CD4-positive, CD25-positive, alpha-beta regulatory T cell (primary cell): ENCODE measurements at regions not wholly inside any gene's neighbourhood (a gene's known extent, or its start where the extent isn't known, plus 50 kb on each side); places are given as distances from the start of the nearest gene placed in this dataset.

ENCODE experiments used
- ATAC-seq, 2 donors: fragments of 150-1000 bp; cut with Tn5 transposase; one replicate each; pipeline ENCODE4 v1.10.0; 2021; ENCODE audit warnings: low read depth in 2 of 2, moderate number of reproducible peaks in 2 of 2, moderate library complexity in 1 of 2
- DNase-seq, 3 donors: peaks; one replicate each; pipeline versions ENCODE4 v3.0.0 to v3.0.0-alpha.2; 2012 to 2022; ENCODE audit warnings: mixed read lengths in 1 of 3
- H3K27ac ChIP-seq: one replicate; pipeline ENCODE4 v1.7.0; 2013; ENCODE audit warnings: mild to moderate bottlenecking, low read length; ENCODE audit not compliant: insufficient read depth, poor library complexity, severe bottlenecking
- H3K27me3 ChIP-seq: one replicate; pipeline ENCODE4 v1.7.0; 2013; ENCODE audit warnings: low read length; ENCODE audit not compliant: control insufficient read depth, insufficient read depth
- H3K36me3 ChIP-seq: one replicate; pipeline ENCODE4 v1.7.0; 2013; ENCODE audit warnings: mild to moderate bottlenecking, low read length, moderate library complexity; ENCODE audit not compliant: control insufficient read depth, insufficient read depth
- H3K4me1 ChIP-seq: 2 replicates; pipeline ENCODE4 v1.7.0; 2013; ENCODE audit warnings: mild to moderate bottlenecking, low read length; ENCODE audit not compliant: insufficient read depth, control insufficient read depth, poor library complexity, severe bottlenecking
- H3K4me3 ChIP-seq: one replicate; pipeline ENCODE4 v1.7.0; 2013; ENCODE audit warnings: low read depth, mild to moderate bottlenecking, low read length, moderate library complexity
- H3K9me3 ChIP-seq, 2 experiments: 1 replicate in 1 of 2; 2 replicates in 1 of 2; pipeline ENCODE4 v1.7.0; 2013; ENCODE audit warnings: low read length in 2 of 2, mild to moderate bottlenecking in 1 of 2, moderate library complexity in 1 of 2; ENCODE audit not compliant: control insufficient read depth in 2 of 2
- H3K27ac Mint-ChIP-seq, 3 donors: one replicate each; pipeline ENCODE4 v1.8.0; 2020 to 2022; ENCODE audit warnings: mild to moderate bottlenecking in 3 of 3, mixed read lengths in 3 of 3, moderate library complexity in 2 of 3
- H3K27me3 Mint-ChIP-seq: one replicate; pipeline ENCODE4 v1.8.0; 2022; ENCODE audit warnings: mild to moderate bottlenecking, mixed read lengths
- H3K36me3 Mint-ChIP-seq: one replicate; pipeline ENCODE4 v1.8.0; 2020; ENCODE audit warnings: mixed read lengths
- H3K4me1 Mint-ChIP-seq, 4 donors: one replicate each; pipeline ENCODE4 v1.8.0; 2020 to 2022; ENCODE audit warnings: mixed read lengths in 4 of 4, mild to moderate bottlenecking in 1 of 4
- H3K4me3 Mint-ChIP-seq, 4 donors: one replicate each; pipeline ENCODE4 v1.8.0; 2020 to 2022; ENCODE audit warnings: mild to moderate bottlenecking in 4 of 4, mixed read lengths in 4 of 4, moderate library complexity in 3 of 4
- H3K9me3 Mint-ChIP-seq, 7 donors: one replicate each; pipeline ENCODE4 v1.8.0; 2020 to 2022; ENCODE audit warnings: mixed read lengths in 7 of 7, mild to moderate bottlenecking in 3 of 7, moderate library complexity in 2 of 7

- Histone ChIP-seq H3K27ac (no peak overlapping the region), H3K4me3 (no peak overlapping the region), H3K9me3 (no peaks in the 10 kb centered on the region), H3K4me1 (peaks cover 7% of the 10 kb centered on the region), H3K27me3 (no peaks in the 10 kb centered on the region), H3K36me3 (no peaks in the 10 kb centered on the region)
- Mint-ChIP-seq H3K4me1 (peaks cover 0 to 31% (median 18%) of the 10 kb centered on the region in 4 donors), H3K27me3 (peaks cover 4% of the 10 kb centered on the region), H3K27ac (no peak overlapping the region), H3K36me3 (no peaks in the 10 kb centered on the region), H3K9me3 (no peaks in the 10 kb centered on the region), H3K4me3 (no peak overlapping the region)
- DNase-seq, result no peak
- ATAC-seq, result no peak
These were observed 67.6 kb upstream of the RAP2B start for GRCh38 chr3:153094386-153094785.

- DNase-seq, result no peak
- Mint-ChIP-seq H3K36me3 (no peaks in the 10 kb centered on the region), H3K4me3 (no peak overlapping the region), H3K4me1 (peaks cover 0 to 31% (median 18%) of the 10 kb centered on the region in 4 donors), H3K27me3 (peaks cover 4% of the 10 kb centered on the region), H3K9me3 (no peaks in the 10 kb centered on the region), H3K27ac (no peak overlapping the region)
- no peaks in the 10 kb centered on the region for H3K27me3 ChIP-seq
- no peak overlapping the region for H3K27ac ChIP-seq
- no peak for ATAC-seq
- peaks cover 7% of the 10 kb centered on the region for H3K4me1 ChIP-seq
- H3K9me3 ChIP-seq, result no peaks in the 10 kb centered on the region
- no peaks in the 10 kb centered on the region for H3K36me3 ChIP-seq
- H3K4me3 ChIP-seq, result no peak overlapping the region
These were observed 66.6 kb upstream of the RAP2B start for GRCh38 chr3:153095441-153095840.

GRCh38 chr3:153096731-153097131 lies 65.3 kb upstream of the RAP2B start:
- Mint-ChIP-seq H3K4me1 (peaks cover 0 to 18% (median 9%) of the 10 kb centered on the region in 4 donors), H3K9me3 (no peaks in the 10 kb centered on the region), H3K36me3 (no peaks in the 10 kb centered on the region), H3K27ac (no peak overlapping the region), H3K27me3 (peaks cover 4% of the 10 kb centered on the region), H3K4me3 (no peak overlapping the region)
- DNase-seq, result no peak
- Histone ChIP-seq H3K4me1 (no peaks in the 10 kb centered on the region), H3K27me3 (no peaks in the 10 kb centered on the region), H3K9me3 (no peaks in the 10 kb centered on the region), H3K4me3 (no peak overlapping the region), H3K27ac (no peak overlapping the region), H3K36me3 (no peaks in the 10 kb centered on the region)
- no peak for ATAC-seq

GRCh38 chr3:153097213-153097612 lies 64.8 kb upstream of the RAP2B start:
- DNase-seq (no peak), ATAC-seq (no peak)
- H3K4me1 Mint-ChIP-seq, result peaks cover 0 to 13% (median 9%) of the 10 kb centered on the region in 4 donors
- H3K9me3 Mint-ChIP-seq, result peaks cover 0 to 1% (median 0%) of the 10 kb centered on the region in 7 donors
- Histone ChIP-seq H3K9me3 (no peaks in the 10 kb centered on the region), H3K36me3 (no peaks in the 10 kb centered on the region), H3K4me3 (no peak overlapping the region), H3K27me3 (no peaks in the 10 kb centered on the region), H3K4me1 (no peaks in the 10 kb centered on the region), H3K27ac (no peak overlapping the region)
- no peaks in the 10 kb centered on the region for H3K36me3 Mint-ChIP-seq
- peaks cover 4% of the 10 kb centered on the region for H3K27me3 Mint-ChIP-seq
- no peak overlapping the region for H3K27ac Mint-ChIP-seq
- H3K4me3 Mint-ChIP-seq, result no peak overlapping the region

GRCh38 chr3:153099131-153099530 lies 62.9 kb upstream of the RAP2B start:
- Histone ChIP-seq H3K36me3 (no peaks in the 10 kb centered on the region), H3K4me3 (no peak overlapping the region), H3K27ac (no peak overlapping the region), H3K27me3 (no peaks in the 10 kb centered on the region), H3K4me1 (no peaks in the 10 kb centered on the region), H3K9me3 (no peaks in the 10 kb centered on the region)
- H3K4me1 Mint-ChIP-seq, result peaks cover 0 to 3% (median 3%) of the 10 kb centered on the region in 4 donors
- ATAC-seq (no peak), DNase-seq (no peak)
- peaks cover 0 to 1% (median 0%) of the 10 kb centered on the region in 7 donors for H3K9me3 Mint-ChIP-seq
- H3K27ac Mint-ChIP-seq, result no peak overlapping the region
- no peak overlapping the region for H3K4me3 Mint-ChIP-seq
- H3K27me3 Mint-ChIP-seq, result no peaks in the 10 kb centered on the region
- no peaks in the 10 kb centered on the region for H3K36me3 Mint-ChIP-seq

- H3K27ac ChIP-seq, result no peak overlapping the region
- no peaks in the 10 kb centered on the region for H3K9me3 ChIP-seq
- H3K4me3 Mint-ChIP-seq, result no peak overlapping the region
- ATAC-seq, result no peak
- no peaks in the 10 kb centered on the region for H3K36me3 Mint-ChIP-seq
- no peaks in the 10 kb centered on the region for H3K27me3 ChIP-seq
- H3K4me3 ChIP-seq, result no peak overlapping the region
- H3K4me1 ChIP-seq, result no peaks in the 10 kb centered on the region
- peaks cover 0 to 1% (median 0%) of the 10 kb centered on the region in 7 donors for H3K9me3 Mint-ChIP-seq
- H3K27me3 Mint-ChIP-seq, result no peaks in the 10 kb centered on the region
- no peak for DNase-seq
- H3K4me1 Mint-ChIP-seq, result no peaks in the 10 kb centered on the region
- H3K27ac Mint-ChIP-seq, result no peak overlapping the region
- H3K36me3 ChIP-seq, result no peaks in the 10 kb centered on the region
These were observed 58.5 kb upstream of the RAP2B start for GRCh38 chr3:153103406-153103945.

GRCh38 chr3:153110041-153110440 lies 52.0 kb upstream of the RAP2B start:
- no peak overlapping the region for H3K4me3 ChIP-seq
- no peaks in the 10 kb centered on the region for H3K27me3 ChIP-seq
- H3K27ac Mint-ChIP-seq, result peak overlapping the region in 1 of 3 donors; percentile 62
- H3K4me3 Mint-ChIP-seq, result no peak overlapping the region
- H3K9me3 Mint-ChIP-seq, result peaks cover 0 to 2% (median 0%) of the 10 kb centered on the region in 7 donors
- H3K9me3 ChIP-seq, result no peaks in the 10 kb centered on the region
- H3K4me1 ChIP-seq, result no peaks in the 10 kb centered on the region
- H3K36me3 Mint-ChIP-seq, result no peaks in the 10 kb centered on the region
- H3K36me3 ChIP-seq, result no peaks in the 10 kb centered on the region
- no peak overlapping the region for H3K27ac ChIP-seq
- peaks cover 5% of the 10 kb centered on the region for H3K27me3 Mint-ChIP-seq
- peaks cover 0 to 3% (median 0%) of the 10 kb centered on the region in 4 donors for H3K4me1 Mint-ChIP-seq
- no peak for DNase-seq
- ATAC-seq, result no peak

- Mint-ChIP-seq H3K9me3 (peaks cover 0 to 2% (median 0%) of the 10 kb centered on the region in 7 donors), H3K36me3 (no peaks in the 10 kb centered on the region), H3K27ac (no peak overlapping the region), H3K4me1 (peaks cover 0 to 3% (median 0%) of the 10 kb centered on the region in 4 donors), H3K4me3 (no peak overlapping the region), H3K27me3 (peaks cover 8% of the 10 kb centered on the region)
- Histone ChIP-seq H3K4me3 (no peak overlapping the region), H3K9me3 (no peaks in the 10 kb centered on the region), H3K27me3 (no peaks in the 10 kb centered on the region), H3K27ac (no peak overlapping the region), H3K4me1 (no peaks in the 10 kb centered on the region), H3K36me3 (no peaks in the 10 kb centered on the region)
- DNase-seq (no peak), ATAC-seq (no peak)
These were observed 51.0 kb upstream of the RAP2B start for GRCh38 chr3:153111016-153111415.
